SK-N-MC (cell line): ENCODE measurements at regions not wholly inside any gene's neighbourhood (a gene's known extent, or its start where the extent isn't known, plus 50 kb on each side); places are given as distances from the start of the nearest gene placed in this dataset.
A peak's percentile ranks its signal among the peaks of the same experiment; 100 is the strongest.
"Not testable (repeated sequence)": the region's sequence is repeated elsewhere in the genome, so short reads cannot be mapped to it uniquely, and the experiment has no call there.

Experiments
- DNase-seq: peaks from one replicate; pipeline ENCODE4 v3.0.0-alpha.2; 2011; ENCODE audit warnings: low read depth, low spot score
- H3K27ac ChIP-seq: fragments of 200-600 bp; sonication (generic); 2 replicates; pipeline ENCODE4 v1.5.1; 2016; ENCODE audit warnings: mixed run types
- H3K36me3 ChIP-seq: fragments of 200-600 bp; sonication (generic); 2 replicates; pipeline ENCODE4 v1.6.1; 2017; ENCODE audit warnings: antibody characterized with exemption, low read length, mixed read lengths; ENCODE audit not compliant: insufficient read depth
- H3K4me3 ChIP-seq: fragments of 200-600 bp; sonication (generic); 2 replicates; pipeline ENCODE4 v1.5.1; 2016
- H3K9ac ChIP-seq: fragments of 200-600 bp; sonication (generic); 2 replicates; pipeline ENCODE4 v1.8.0; 2017; ENCODE audit warnings: mixed run types, mixed read lengths; ENCODE audit not compliant: insufficient read length
- H3K9me3 ChIP-seq: fragments of 200-600 bp; sonication (generic); 2 replicates; pipeline ENCODE4 v1.6.1; 2017; ENCODE audit warnings: low read depth, mild to moderate bottlenecking, antibody characterized with exemption, low read length, moderate library complexity, mixed read lengths
- EZH2 ChIP-seq: fragments of 200-600 bp; sonication (generic); IDR thresholded peaks from one replicate; pipeline ENCODE4 v1.6.1; 2017; ENCODE audit warnings: antibody characterized with exemption
- FOXP2 ChIP-seq: optimal IDR thresholded peaks from 2 replicates; pipeline ENCODE3; 2011; ENCODE audit warnings: mild to moderate bottlenecking, moderate library complexity; ENCODE audit not compliant: insufficient read depth; ENCODE audit errors: extremely low read length, control extremely low read depth
- POLR2AphosphoS5 ChIP-seq: IDR thresholded peaks from 2 replicates; pipeline ENCODE4 v1.6.1; 2012; ENCODE audit warnings: mild to moderate bottlenecking, low read depth, low read length, borderline replicate concordance

DNA sequence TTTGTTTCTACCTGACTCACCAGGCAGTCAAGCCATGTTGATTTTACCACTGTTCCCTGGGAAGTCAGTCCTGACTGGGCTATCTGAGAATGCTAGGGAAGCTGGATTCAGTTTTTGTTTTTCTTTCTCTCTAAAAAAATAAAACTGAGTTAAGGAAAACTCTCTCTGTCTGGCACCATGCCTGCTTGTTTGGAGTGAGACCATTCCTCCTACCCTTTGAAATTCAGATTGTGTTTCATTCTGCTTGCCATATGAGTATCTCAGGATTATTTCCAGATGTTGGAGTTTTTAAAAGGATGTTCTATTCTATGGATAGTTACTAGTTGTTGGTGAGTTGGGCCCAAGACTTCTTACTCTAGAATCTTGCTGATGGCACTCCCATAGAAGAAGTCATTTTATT lies 1917.0 kb downstream of the LRRC4C start:
- no peak for DNase-seq
- H3K4me3 ChIP-seq = 0 out of 2 replicates have a peak overlapping the region, but pooled peaks have one; percentile 7
- no peak for TF ChIP-seq FOXP2
- TF ChIP-seq POLR2AphosphoS5 = no peak
- TF ChIP-seq EZH2 = no peak
- no peaks in the 10 kb centered on the region for H3K36me3 ChIP-seq
- H3K9me3 ChIP-seq = no peaks in the 10 kb centered on the region
- H3K9ac ChIP-seq = no peak overlapping the region
- peak overlapping the region; percentile 68 for H3K27ac ChIP-seq

DNA sequence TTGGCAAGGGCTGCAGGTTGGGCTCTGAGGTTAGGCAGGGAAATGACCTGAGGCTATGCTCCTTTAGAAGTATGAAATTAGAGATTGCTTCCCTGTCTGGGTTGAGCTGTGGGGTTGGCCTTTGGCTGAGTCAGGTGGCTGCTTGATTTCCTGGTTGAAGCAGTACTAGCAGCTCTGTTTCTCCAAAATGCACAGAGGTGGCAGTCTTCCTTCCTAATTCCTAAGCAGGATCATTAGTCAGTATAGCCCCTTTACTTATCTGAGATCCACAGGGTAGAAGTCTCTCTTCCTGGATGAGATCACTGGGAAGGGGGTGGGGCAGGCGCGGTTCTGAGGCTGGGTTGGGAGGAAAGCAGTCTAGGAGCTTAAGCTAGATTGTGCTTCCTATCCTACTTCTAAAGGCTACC lies 1917.5 kb downstream of the LRRC4C start:
- TF ChIP-seq EZH2 = no peak
- no peak for TF ChIP-seq POLR2AphosphoS5
- no peak for TF ChIP-seq FOXP2
- Histone ChIP-seq H3K27ac (peak overlapping the region; percentile 68; the same call in 1 of the 2 replicates), H3K36me3 (no peaks in the 10 kb centered on the region), H3K9me3 (no peaks in the 10 kb centered on the region), H3K4me3 (no peak overlapping the region), H3K9ac (no peak overlapping the region)
- DNase-seq = no peak

DNA sequence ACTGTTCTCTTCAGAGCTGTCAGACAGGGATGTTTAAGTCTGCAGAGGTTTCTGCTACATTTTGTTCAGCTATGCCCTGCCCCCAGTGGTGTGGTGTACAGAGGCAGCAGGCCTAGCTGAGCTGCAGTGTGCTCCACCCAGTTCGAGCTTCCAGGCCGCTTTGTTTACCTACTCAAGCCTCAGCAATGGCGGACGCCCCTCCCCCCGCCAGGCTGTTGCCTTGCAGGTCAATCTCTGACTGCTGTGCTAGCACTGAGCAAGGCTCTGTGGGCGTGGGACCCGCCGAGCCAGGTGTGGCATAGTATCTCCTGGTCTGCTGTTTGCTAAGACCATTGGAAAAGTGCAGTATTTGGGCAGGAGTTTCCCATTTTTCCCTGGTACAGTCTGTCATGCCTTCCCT lies 1923.1 kb downstream of the LRRC4C start:
- not testable (repeated sequence) for DNase-seq

More for the DNA sequence above, 1923.1 kb downstream of the LRRC4C start:
- not testable (repeated sequence) for H3K36me3 ChIP-seq, H3K4me3 ChIP-seq, H3K27ac ChIP-seq, H3K9ac ChIP-seq, H3K9me3 ChIP-seq
